UCSD-AML1 (cell line): ENCODE measurements at regions not wholly inside any gene's neighbourhood (a gene's known extent, or its start where the extent isn't known, plus 50 kb on each side); places are given as distances from the start of the nearest gene placed in this dataset.

ENCODE experiments used
- DNase-seq: peaks from one replicate; lab custom pipeline; 2025; ENCODE audit not compliant: unreplicated experiment; lab: John Stamatoyannopoulos, UW

DNA sequence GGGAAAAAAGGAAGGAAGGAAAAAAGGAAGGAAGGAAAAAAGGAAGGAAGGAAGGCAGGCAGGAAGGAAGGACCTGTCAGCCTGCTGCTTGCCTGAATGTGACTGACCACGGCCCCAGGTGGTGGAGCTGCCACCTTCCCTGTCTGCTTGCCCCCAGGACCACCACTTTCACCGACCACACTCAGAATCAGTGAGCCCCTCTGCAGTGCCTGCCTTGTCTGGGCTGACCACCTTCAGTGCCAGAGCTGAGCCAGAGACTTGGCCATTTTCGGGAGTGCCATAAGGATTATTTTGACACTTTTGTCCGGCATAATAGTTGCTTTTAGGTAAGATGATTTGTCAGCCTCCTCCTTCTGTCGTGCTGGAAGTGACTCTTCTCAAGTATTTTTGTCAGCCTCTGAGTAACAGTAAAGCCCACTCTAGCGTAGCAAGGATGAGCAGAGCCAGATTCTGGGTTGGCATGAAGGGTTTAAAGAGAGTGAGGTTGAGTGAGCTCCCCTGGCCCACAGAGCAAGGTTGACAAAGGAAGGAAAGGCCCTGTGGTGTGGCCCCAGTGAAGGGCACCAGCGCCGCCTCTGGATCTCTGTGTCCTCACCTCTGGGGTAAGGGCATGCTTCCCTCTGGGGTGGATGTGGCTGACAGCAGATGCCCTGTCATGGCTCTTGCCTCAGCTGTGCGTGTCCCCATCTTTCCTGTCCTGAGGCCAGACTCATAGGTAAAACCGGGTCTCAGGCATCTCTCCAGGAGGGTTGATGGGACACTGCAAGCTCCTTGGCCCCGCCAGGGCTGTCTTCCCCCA, 214.7 kb upstream of the FOXQ1 start:
- DNase-seq: no peak

DNA sequence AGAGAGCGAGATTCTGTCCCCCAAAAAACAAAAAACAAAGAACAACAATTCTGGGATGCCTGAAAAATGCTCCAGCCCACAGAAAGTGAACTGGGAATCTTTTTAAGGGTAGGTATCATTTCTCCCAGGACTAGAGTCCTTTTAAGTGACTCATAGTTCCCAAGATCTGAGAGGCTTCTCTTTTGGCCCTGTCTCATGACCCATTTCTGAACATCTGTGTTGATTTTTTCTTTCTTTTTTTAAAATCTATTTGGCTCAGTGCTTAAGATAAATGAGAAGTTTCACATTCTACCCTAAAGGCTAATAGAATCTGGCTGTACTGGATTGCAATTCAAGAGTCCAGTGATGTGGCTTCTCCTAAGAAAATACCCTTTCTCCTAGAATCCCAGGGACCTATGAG, 217.6 kb upstream of the FOXQ1 start:
- DNase-seq: no peak

DNA sequence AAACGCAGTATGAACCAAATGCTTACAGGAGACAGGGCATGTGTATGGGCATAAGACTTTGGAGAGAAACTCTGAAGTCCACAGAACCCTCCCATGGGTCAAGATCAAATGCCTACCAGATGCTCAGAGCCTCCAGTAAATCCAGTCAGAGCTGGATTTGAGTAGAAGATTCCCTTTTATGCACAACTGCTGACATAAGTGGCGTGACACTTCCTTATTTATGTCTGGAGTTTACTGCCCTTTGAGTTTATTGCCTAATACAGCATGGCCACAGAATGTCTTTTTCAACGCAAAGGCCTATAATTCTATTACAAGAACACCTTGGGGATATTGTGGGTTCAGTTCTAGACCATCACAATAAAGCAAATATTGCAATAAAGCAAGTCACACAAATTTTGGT, 220.0 kb upstream of the FOXQ1 start:
- DNase-seq: no peak

DNA sequence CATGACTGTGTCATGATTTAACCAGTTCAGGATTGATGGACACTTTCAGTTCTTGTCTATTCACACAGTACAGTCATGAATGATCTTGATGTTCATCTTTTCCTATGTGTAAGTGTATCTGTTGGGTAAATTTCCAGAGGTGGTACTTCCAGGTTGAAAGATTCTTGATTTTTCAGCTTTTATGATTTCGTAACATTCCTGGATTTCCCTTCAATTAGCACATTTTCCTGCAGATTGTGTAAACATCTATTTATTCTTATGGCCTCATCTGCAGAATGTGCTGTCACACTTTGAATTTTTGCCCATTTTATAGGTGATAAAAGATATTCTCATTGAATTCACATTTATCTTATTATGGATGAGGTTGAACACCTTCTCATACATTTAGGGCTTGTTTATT, 222.0 kb upstream of the FOXQ1 start:
- no peak for DNase-seq

DNA sequence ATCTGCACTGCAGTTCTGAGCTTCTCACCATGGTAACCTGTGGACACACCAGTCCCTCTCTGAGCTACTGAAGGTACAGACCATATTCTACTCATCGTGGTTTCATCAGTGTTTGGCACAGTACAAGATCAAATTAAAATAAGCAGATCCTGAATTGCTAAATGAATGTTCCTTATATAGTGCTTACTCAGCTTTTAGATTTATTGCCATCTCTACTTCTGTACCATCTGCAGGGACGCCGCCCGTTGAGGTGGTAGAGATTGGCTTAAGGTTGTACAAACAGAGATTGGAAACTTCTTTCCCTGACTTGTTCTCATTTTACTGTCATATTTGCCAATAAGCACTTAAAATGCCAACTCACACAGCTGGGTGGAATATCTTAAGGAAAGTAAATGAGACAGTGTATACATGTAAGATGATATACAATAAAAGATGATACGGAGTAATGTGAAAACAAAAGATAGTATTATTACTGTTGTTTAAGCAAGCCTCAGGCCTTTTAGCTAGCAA, 223.4 kb upstream of the FOXQ1 start:
- DNase-seq: no peak

- DNase-seq: no peak
These were observed 224.6 kb upstream of the FOXQ1 start for GRCh38 chr6:1087154-1087843.

GRCh38 chr6:1086446-1087153, 225.3 kb upstream of the FOXQ1 start:
- no peak for DNase-seq

GRCh38 chr6:1082285-1082935, 229.5 kb upstream of the FOXQ1 start:
- DNase-seq: no peak

DNA sequence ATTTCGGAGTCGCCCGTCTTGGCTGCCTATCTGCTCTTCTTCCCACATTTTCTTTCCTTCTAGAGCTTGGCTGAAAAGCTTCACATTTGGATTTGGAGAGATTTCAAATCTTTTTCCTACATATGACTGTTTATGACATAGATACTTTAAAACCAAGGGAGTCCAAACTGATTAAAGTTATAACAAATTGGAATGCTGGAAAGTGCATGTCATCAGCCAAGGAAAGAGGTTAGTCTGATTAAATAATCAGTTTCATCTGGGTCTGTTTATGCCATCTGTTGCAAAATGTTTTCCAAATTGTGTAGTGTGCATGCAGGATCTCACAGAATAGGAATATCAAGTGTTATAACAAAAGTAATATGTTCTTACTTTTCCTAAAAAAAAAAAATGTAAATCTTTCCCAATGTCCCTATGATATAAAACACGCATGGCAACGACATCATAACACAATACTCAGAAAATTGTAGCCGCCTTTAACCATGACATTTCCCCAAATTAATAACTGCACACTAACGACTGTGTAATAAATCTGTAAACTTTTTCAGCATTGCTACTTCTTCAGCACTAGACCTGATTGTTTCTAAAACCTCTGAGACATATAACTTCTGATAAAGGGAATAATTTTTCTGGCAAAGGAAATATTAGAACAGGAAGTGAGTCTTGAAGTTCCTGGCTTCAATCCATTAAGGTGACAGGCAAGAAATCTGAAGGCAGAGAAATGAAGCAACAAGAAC, 230.2 kb upstream of the FOXQ1 start:
- DNase-seq: no peak

GRCh38 chr6:1080453-1081337, 231.2 kb upstream of the FOXQ1 start:
- DNase-seq: no peak

DNA sequence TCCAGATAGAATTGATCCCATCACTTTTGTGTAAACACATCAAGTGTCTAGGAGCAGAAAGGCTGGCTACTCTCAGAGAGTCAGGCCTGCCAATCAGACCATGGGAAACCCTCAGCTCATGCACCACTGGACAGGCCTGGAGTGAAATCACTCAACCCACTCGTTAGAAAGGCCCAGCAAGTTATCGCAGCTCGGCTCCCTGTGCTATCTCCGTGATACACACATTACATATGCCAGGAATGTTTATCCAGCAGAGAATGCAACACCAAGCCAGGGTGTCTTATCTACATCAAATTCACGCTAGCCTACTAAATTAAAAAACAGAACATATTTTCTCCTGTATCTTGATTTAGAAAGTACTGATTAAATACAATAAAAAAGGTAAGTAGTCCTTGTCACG, 232.4 kb upstream of the FOXQ1 start:
- DNase-seq: no peak

GRCh38 chr6:1077478-1078416, 234.2 kb upstream of the FOXQ1 start:
- no peak for DNase-seq

DNA sequence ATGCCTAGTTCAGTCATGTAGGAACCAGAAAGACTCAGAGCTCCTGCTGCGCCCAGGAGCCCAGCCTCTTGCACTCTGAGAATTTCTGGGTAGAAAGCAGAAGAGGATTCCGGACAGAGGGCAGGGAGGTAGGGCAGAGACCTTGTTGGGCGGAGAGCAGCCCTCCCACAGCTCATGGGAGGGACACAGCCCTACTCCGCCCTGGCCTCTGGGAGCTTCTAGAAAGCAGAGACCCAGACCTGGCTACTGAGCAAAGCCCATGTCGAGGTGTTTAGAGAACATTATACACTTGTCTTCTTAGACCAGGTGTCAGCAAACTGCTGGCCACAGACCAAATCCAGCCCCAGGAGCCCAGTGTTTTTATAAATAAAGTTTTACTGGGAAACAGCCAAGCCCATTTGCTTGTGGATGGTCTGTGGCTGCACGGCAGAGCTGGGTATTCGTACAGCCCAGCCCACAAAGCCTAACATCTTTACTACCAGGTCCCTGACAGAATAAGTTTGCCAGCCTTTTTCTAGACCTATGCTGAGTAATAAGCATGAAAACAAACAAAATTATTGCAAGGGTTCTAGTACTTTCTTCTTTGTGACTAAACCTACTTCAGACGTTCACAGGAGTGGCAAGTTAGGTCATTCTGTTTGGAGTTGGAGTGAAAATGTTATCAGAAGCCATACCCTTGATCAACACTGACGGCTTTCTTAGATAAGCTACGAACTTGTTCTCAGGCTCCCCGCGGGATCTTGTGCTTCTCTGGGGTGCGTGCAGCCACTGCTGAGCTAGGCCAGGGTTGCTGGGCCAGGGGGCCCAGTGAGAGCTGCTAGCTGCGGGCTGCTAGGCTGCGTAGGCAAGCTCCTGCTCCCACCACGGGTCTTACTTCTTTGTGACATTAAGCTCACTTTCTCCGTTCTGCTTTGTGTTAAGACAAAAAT, 235.1 kb upstream of the FOXQ1 start:
- no peak for DNase-seq

GRCh38 chr6:1075880-1076279, 236.0 kb upstream of the FOXQ1 start:
- no peak for DNase-seq

DNA sequence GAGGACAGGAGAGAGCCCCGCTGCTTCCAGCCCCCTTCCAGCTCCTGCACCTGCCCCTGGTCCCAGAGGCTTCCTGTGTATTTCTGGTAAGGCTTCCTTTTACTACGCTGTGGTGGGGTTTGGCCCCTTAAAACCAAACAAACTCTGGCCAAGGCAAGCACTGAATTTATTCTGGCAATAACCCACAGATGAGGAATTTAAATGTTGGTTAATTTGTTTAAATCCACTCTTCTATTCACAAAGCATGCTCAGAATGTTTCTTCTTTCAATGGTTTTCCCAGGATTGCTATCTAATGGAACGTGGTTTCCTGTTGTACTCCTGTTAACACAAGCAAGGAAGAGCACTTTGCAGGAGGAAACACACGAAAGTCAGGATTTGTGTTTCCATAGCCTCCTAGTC, 236.5 kb upstream of the FOXQ1 start:
- DNase-seq: no peak

DNA sequence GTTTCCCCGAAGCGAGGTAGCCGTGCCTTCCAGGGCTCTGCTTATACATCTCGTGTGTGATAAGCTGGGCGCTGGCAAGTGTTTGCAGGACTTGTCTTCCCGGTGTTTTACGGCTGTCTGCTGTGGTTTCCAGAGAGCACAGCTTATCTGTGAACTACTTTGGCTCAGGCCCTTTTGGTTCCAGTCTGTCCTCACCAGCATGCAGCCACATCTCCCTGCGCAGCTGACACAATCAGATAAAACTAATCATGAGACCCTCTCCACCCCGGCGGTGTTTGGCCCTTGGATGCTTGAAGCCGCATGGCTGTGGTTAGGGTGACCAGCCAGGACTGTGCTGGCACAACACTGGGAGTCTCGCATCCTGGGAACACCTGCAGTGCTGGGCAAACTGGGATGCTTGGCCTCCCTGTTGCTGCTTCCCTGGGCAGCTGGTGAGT, 241.8 kb upstream of the FOXQ1 start:
- DNase-seq: no peak

GRCh38 chr6:1068905-1069304, 243.0 kb upstream of the FOXQ1 start:
- no peak for DNase-seq
